GM23248 (cell line): ENCODE measurements at regions not wholly inside any gene's neighbourhood (a gene's known extent, or its start where the extent isn't known, plus 50 kb on each side); places are given as distances from the start of the nearest gene placed in this dataset.

Source experiments
- DNase-seq: peaks from one replicate; pipeline ENCODE4 v3.0.0-alpha.2; 2015
- H2AFZ ChIP-seq: fragments of 200-600 bp; sonication (generic); 2 replicates; pipeline ENCODE4 v1.6.1; 2016; ENCODE audit warnings: antibody characterized with exemption
- H3F3A ChIP-seq: fragments of 200-600 bp; sonication (generic); 2 replicates; pipeline ENCODE4 v1.6.1; 2016; ENCODE audit warnings: mild to moderate bottlenecking, antibody characterized with exemption, mixed run types; ENCODE audit not compliant: insufficient read depth
- H3K27ac ChIP-seq: fragments of 200-600 bp; sonication (generic); 2 replicates; pipeline ENCODE4 v1.5.1; 2016; ENCODE audit warnings: mild to moderate bottlenecking
- H3K27me3 ChIP-seq: fragments of 200-600 bp; sonication (generic); replicated peaks from 2 replicates; pipeline ENCODE4 v1.6.1; 2016; ENCODE audit warnings: mild to moderate bottlenecking; ENCODE audit not compliant: insufficient read depth
- H3K36me3 ChIP-seq: fragments of 200-600 bp; sonication (generic); 2 replicates; pipeline ENCODE4 v1.6.1; 2016; ENCODE audit warnings: low read depth, mild to moderate bottlenecking
- H3K4me1 ChIP-seq: fragments of 200-600 bp; sonication (generic); 2 replicates; pipeline ENCODE4 v1.6.1; 2016; ENCODE audit warnings: mild to moderate bottlenecking; ENCODE audit not compliant: insufficient read depth
- H3K4me2 ChIP-seq: fragments of 200-600 bp; sonication (generic); one replicate; pipeline ENCODE4 v1.6.1; 2016; ENCODE audit warnings: mild to moderate bottlenecking; ENCODE audit not compliant: unreplicated experiment
- H3K4me3 ChIP-seq: fragments of 200-600 bp; sonication (generic); 2 replicates; pipeline ENCODE4 v1.5.1; 2016; ENCODE audit warnings: mild to moderate bottlenecking
- H3K79me2 ChIP-seq: fragments of 200-600 bp; sonication (generic); 2 replicates; pipeline ENCODE4 v1.6.1; 2016; ENCODE audit warnings: mild to moderate bottlenecking; ENCODE audit not compliant: insufficient read depth
- H3K9ac ChIP-seq: fragments of 200-600 bp; sonication (generic); 2 replicates; pipeline ENCODE4 v1.6.1; 2016; ENCODE audit warnings: mild to moderate bottlenecking
- H3K9me2 ChIP-seq: fragments of 200-600 bp; sonication (generic); 2 replicates; pipeline ENCODE4 v1.6.1; 2016; ENCODE audit warnings: mixed run types, mild to moderate bottlenecking, moderate library complexity; ENCODE audit not compliant: insufficient read depth
- H3K9me3 ChIP-seq: fragments of 200-600 bp; sonication (generic); one replicate; pipeline ENCODE4 v1.6.1; 2017; ENCODE audit warnings: low read depth
- H4K20me1 ChIP-seq: fragments of 200-600 bp; sonication (generic); 2 replicates; pipeline ENCODE4 v1.6.0; 2016; ENCODE audit not compliant: insufficient read depth
- EZH2 ChIP-seq: fragments of 200-600 bp; sonication (generic); IDR thresholded peaks from 2 replicates; pipeline ENCODE4 v1.6.1; 2018; ENCODE audit warnings: antibody characterized with exemption, mild to moderate bottlenecking; ENCODE audit not compliant: insufficient read depth, poor library complexity, severe bottlenecking
- EZH2phosphoT487 ChIP-seq: fragments of 200-600 bp; sonication (generic); IDR thresholded peaks from 2 replicates; pipeline ENCODE4 v1.6.1; 2018; ENCODE audit warnings: antibody characterized with exemption, moderate library complexity, mild to moderate bottlenecking, low read depth; ENCODE audit not compliant: insufficient read depth
- whole genome bisulfite sequencing, 2 experiments: methylation state at CpG; one replicate each; pipeline ENCODE4 v1.1.6; 2015 to 2017; ENCODE audit warnings: low lambda C conversion rate in 2 of 2, low coverage in 1 of 2; ENCODE audit errors: missing lambda C conversion rate in 2 of 2; 5-methylcytosine and 5-hydroxymethylcytosine counted together
- in situ Hi-C: fragments of 300-500 bp; cut with MboI; formaldehyde crosslinking; loops from 2 replicates; pipeline ENCODE4 v1.15.0; 2020

- no peak overlapping the region for H2AFZ ChIP-seq
- H3K27ac ChIP-seq: no peak overlapping the region
- 73% methylated on average over 2 of the region's 2 CpGs for WGBS, 2 experiments
These were observed 415.8 kb downstream of the SPATA31D1 start for GRCh38 chr9:82404196-82404870.

DNA sequence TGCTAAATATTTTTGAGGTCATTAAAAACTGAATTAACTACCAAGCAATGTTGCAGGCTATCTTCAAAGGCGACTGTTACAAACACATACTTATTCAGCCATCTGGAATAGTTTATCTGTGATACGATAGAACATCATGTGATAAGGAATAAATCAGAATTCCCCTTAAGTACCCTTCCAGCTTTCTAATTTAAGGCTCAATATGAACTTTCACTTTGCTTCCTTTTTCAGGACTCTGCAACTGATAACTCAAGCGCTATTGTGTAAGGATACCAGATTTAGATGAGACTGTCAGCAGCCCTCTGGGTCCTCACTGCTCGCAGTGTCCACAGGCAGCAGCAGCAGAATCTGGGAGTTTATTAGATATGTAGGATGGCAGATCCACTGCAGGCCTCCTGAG is 416.3 kb downstream of the SPATA31D1 start:
- no peaks in the 10 kb centered on the region for H4K20me1 ChIP-seq
- no peaks in the 10 kb centered on the region for H3K36me3 ChIP-seq
- no peaks in the 10 kb centered on the region for H3K79me2 ChIP-seq
- TF ChIP-seq EZH2 (no peak), EZH2phosphoT487 (no peak)
- in situ Hi-C loops: no loop called here
- H3K4me1 ChIP-seq: peaks cover 12% of the 10 kb centered on the region; the same call in 1 of the 2 replicates
- 32% methylated on average over 4 of the region's 4 CpGs for WGBS, 2 experiments
- no peak overlapping the region for H3K27ac ChIP-seq
- DNase-seq: no peak
- H3K9me3 ChIP-seq: no peaks in the 10 kb centered on the region
- no peak overlapping the region for H3K9ac ChIP-seq
- H3F3A ChIP-seq: peaks cover 13% of the 10 kb centered on the region
- H3K4me2 ChIP-seq: no peak overlapping the region
- no peaks in the 10 kb centered on the region; the same call in 1 of the 2 replicates for H3K27me3 ChIP-seq
- H3K4me3 ChIP-seq: no peak overlapping the region
- no peak overlapping the region for H2AFZ ChIP-seq
- H3K9me2 ChIP-seq: no peaks in the 10 kb centered on the region

More at GRCh38 chr9:82404196-82404870, 415.8 kb downstream of the SPATA31D1 start:
- Histone ChIP-seq H3K9ac (no peak overlapping the region), H4K20me1 (no peaks in the 10 kb centered on the region), H3K9me2 (no peaks in the 10 kb centered on the region), H3K79me2 (no peaks in the 10 kb centered on the region), H3F3A (peaks cover 13% of the 10 kb centered on the region), H3K4me3 (no peak overlapping the region), H3K4me2 (no peak overlapping the region), H3K9me3 (no peaks in the 10 kb centered on the region), H3K4me1 (peaks cover 12% of the 10 kb centered on the region; the same call in 1 of the 2 replicates), H3K27me3 (no peaks in the 10 kb centered on the region; the same call in 1 of the 2 replicates), H3K36me3 (no peaks in the 10 kb centered on the region)
- TF ChIP-seq EZH2 (no peak), EZH2phosphoT487 (no peak)
- in situ Hi-C loops: no loop called here
- DNase-seq: peak; percentile 40

DNA sequence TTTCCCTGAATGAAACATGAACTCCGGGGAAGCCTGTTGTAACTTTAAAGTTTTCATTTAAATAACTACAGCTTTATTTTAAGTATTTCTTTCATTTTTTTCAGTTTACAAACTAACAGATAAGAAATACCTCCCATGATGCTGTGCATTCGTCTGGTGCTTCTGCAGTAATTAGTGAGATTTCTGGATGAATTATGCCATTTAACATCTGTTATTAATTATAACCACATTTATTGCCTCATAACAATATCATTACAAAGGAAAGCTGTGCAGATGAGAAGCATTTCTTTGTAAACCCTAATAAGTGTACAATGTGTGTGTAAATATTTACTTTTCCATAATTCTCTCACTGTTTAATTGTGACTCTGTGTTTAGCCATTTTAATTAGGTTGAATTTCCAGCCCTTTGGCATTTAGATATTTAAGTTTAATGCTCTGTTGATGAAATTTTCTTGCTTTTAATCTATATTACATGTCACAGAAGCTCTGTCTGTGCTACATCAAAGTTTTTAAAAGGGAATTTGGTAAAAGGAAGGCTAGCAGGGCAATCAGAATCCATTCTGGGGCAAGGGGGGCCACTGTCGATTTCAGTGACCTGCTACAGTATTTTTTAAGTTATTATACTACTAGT is 418.0 kb downstream of the SPATA31D1 start:
- 46 to 51% methylated on average over 3 of the region's 3 CpGs for WGBS, 2 experiments
- no peak overlapping the region for H2AFZ ChIP-seq
- no peaks in the 10 kb centered on the region for H3K9me2 ChIP-seq
- no peaks in the 10 kb centered on the region for H3K79me2 ChIP-seq
- TF ChIP-seq EZH2phosphoT487 (no peak), EZH2 (no peak)
- in situ Hi-C loops: no loop called here
- H3K4me1 ChIP-seq: peaks cover 12% of the 10 kb centered on the region; the same call in 1 of the 2 replicates
- H4K20me1 ChIP-seq: no peaks in the 10 kb centered on the region
- H3K36me3 ChIP-seq: no peaks in the 10 kb centered on the region
- H3K9me3 ChIP-seq: no peaks in the 10 kb centered on the region
- no peak overlapping the region for H3K27ac ChIP-seq
- no peak overlapping the region for H3K9ac ChIP-seq
- H3K27me3 ChIP-seq: no peaks in the 10 kb centered on the region; the same call in 1 of the 2 replicates
- no peak for DNase-seq
- peaks cover 13% of the 10 kb centered on the region for H3F3A ChIP-seq
- H3K4me2 ChIP-seq: no peak overlapping the region
- H3K4me3 ChIP-seq: no peak overlapping the region

DNA sequence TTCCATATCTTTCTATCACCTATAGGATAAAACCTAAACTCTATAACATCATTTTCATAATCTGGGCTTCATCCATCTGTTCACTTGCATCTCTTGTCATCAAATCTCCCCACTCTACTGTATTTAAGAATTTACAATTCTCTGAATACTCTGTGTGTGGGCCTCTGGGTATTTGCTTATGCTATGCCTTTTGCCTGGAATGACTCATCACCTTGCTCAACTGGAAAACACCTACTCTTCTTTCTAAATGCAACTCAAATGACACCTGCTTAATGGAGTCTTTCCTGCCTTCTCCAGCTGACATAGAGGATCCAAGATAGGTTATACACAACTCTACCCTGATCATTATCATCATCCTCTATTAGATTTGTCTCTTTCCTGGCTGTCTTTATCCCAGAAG is 421.7 kb downstream of the SPATA31D1 start:
- Histone ChIP-seq H3K36me3 (no peaks in the 10 kb centered on the region), H2AFZ (no peak overlapping the region), H3F3A (0 out of 2 replicates have a peak, but pooled peaks cover 6% of the 10 kb centered on the region), H3K9ac (no peak overlapping the region), H3K4me3 (no peak overlapping the region), H3K9me2 (no peaks in the 10 kb centered on the region), H3K79me2 (no peaks in the 10 kb centered on the region), H3K27ac (no peak overlapping the region), H3K27me3 (no peaks in the 10 kb centered on the region; the same call in 1 of the 2 replicates), H3K9me3 (no peaks in the 10 kb centered on the region), H3K4me2 (no peak overlapping the region), H3K4me1 (peaks cover 12% of the 10 kb centered on the region; the same call in 1 of the 2 replicates), H4K20me1 (no peaks in the 10 kb centered on the region)
- TF ChIP-seq EZH2: no peak
- TF ChIP-seq EZH2phosphoT487: no peak
- peak; percentile 49 for DNase-seq
- in situ Hi-C loops: no loop called here

DNA sequence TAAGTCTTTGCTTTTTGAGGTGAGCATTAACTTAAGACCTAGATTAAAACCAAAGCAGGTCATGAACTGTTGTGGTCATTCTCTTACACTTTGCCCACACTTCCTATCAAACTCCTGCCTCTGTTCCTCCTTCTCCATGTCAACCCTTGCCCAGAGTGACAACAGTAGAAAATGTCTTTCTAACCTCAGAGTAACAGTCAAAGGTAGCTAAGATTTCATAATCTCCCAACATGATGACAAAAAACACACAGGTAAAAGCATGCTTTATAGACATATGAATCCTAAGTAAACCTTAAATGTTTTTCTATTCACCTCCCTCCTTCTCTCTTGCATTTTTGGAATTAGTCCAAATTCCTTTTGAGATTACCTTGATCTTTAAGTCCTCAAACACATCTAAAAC is 422.3 kb downstream of the SPATA31D1 start:
- 0 out of 2 replicates have a peak, but pooled peaks cover 6% of the 10 kb centered on the region for H3F3A ChIP-seq
- H4K20me1 ChIP-seq: no peaks in the 10 kb centered on the region
- peaks cover 12% of the 10 kb centered on the region; the same call in 1 of the 2 replicates for H3K4me1 ChIP-seq
- no peak overlapping the region for H2AFZ ChIP-seq
- TF ChIP-seq EZH2 (no peak), EZH2phosphoT487 (no peak)
- no peaks in the 10 kb centered on the region for H3K36me3 ChIP-seq
- no peaks in the 10 kb centered on the region for H3K9me3 ChIP-seq
- no peak overlapping the region for H3K9ac ChIP-seq
- H3K4me3 ChIP-seq: no peak overlapping the region
- no peaks in the 10 kb centered on the region; the same call in 1 of the 2 replicates for H3K27me3 ChIP-seq
- H3K4me2 ChIP-seq: no peak overlapping the region
- in situ Hi-C loops: no loop called here
- H3K27ac ChIP-seq: no peak overlapping the region
- H3K9me2 ChIP-seq: no peaks in the 10 kb centered on the region
- H3K79me2 ChIP-seq: no peaks in the 10 kb centered on the region
- no peak for DNase-seq
